ENCODE measurements at regions not wholly inside any gene's neighbourhood (a gene's known extent, or its start where the extent isn't known, plus 50 kb on each side); places are given as distances from the start of the nearest gene placed in this dataset.

GRCh38 chr7:109713366-109713765 is 1143.7 kb downstream of the DNAJB9 start:
- TF ChIP-seq CTCF (conservative IDR thresholded peaks at IDR 0.05 in 1 of 2, IDR thresholded peaks at IDR 0.05 in 1 of 2; ENCODE audit: low read depth in 1 of 2, low read length in 2 of 2) (no peak), EZH2 (IDR thresholded peaks at IDR 0.05; ENCODE audit: low read length, missing control alignments) (no peak)

All from fibroblast of lung (primary cell).